PC-3 (cell line): ENCODE measurements at regions not wholly inside any gene's neighbourhood (a gene's known extent, or its start where the extent isn't known, plus 50 kb on each side); places are given as distances from the start of the nearest gene placed in this dataset.

Experiments used
- EZH2 ChIP-seq: fragments of 300-600 bp; sonication (generic); IDR thresholded peaks from one replicate; pipeline ENCODE4 v1.6.1; 2017; ENCODE audit warnings: antibody characterized with exemption, mild to moderate bottlenecking, low read length; ENCODE audit not compliant: unreplicated experiment
- TF ChIP-seq, protein P1 (sequence below): fragments of 300-600 bp; sonication (generic); conservative IDR thresholded peaks from 2 replicates; pipeline ENCODE4 v1.5.1; 2017; ENCODE audit warnings: antibody characterized with exemption, low read depth, mild to moderate bottlenecking, low read length

DNA sequence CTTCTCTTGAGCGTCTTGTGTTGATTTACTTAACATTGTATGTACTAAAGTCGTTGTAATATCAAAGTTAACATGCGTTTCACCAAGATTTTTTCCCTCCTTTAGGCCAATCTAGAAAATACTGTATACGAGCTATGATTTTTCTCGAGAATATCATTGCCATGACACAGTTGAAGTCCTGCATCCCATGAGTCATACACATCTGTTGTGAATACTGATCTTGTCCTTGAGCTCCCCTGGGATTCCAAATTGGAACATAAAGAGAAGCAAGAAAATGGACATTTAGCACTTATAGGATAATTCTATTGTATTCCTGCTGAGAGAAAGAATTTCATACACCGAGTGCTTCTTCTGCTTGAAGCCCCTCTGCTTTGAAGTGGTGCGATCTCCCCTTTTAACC lies 109.6 kb downstream of the SLC35B3 start:
- TF ChIP-seq, protein P1, sequence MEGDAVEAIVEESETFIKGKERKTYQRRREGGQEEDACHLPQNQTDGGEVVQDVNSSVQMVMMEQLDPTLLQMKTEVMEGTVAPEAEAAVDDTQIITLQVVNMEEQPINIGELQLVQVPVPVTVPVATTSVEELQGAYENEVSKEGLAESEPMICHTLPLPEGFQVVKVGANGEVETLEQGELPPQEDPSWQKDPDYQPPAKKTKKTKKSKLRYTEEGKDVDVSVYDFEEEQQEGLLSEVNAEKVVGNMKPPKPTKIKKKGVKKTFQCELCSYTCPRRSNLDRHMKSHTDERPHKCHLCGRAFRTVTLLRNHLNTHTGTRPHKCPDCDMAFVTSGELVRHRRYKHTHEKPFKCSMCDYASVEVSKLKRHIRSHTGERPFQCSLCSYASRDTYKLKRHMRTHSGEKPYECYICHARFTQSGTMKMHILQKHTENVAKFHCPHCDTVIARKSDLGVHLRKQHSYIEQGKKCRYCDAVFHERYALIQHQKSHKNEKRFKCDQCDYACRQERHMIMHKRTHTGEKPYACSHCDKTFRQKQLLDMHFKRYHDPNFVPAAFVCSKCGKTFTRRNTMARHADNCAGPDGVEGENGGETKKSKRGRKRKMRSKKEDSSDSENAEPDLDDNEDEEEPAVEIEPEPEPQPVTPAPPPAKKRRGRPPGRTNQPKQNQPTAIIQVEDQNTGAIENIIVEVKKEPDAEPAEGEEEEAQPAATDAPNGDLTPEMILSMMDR = no peak
- no peak for TF ChIP-seq EZH2
